GM12874 (cell line): ENCODE measurements at regions not wholly inside any gene's neighbourhood (a gene's known extent, or its start where the extent isn't known, plus 50 kb on each side); places are given as distances from the start of the nearest gene placed in this dataset.

Experiments used
- CTCF ChIP-seq: IDR thresholded peaks from 2 replicates; pipeline ENCODE4 v1.5.1; 2011; ENCODE audit warnings: low read depth, mild to moderate bottlenecking, control low read depth, low read length, moderate library complexity; ENCODE audit not compliant: insufficient read depth

DNA sequence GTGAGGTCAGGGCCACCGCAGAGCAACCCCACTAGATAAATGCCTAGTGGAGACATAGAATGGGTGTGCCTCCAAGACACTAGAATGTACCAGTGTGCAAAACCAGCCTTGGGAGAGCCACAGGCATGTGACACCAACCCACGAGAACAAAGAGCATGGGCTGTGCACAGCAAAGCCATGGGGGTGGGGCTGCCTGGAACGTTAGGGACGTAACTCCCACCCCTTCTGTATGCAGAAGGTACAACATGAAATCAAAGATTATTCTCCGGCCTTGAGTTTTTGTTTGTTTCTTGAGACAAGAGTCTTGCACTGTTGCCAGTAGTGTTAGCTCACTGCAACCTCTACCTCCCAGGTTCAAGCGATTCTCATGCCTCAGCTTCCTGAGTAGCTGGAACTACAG lies 99.5 kb downstream of the MID1IP1 start:
- TF ChIP-seq CTCF: no peak

- TF ChIP-seq CTCF: no peak
Measured at GRCh38 chrX:38902972-38903492, 101.8 kb downstream of the MID1IP1 start.

GRCh38 chrX:38916801-38917200 lies 115.5 kb downstream of the MID1IP1 start:
- TF ChIP-seq CTCF: no peak

GRCh38 chrX:38917954-38918353 lies 116.7 kb downstream of the MID1IP1 start:
- TF ChIP-seq CTCF: no peak

GRCh38 chrX:38919202-38919601 lies 117.9 kb downstream of the MID1IP1 start:
- TF ChIP-seq CTCF: no peak

DNA sequence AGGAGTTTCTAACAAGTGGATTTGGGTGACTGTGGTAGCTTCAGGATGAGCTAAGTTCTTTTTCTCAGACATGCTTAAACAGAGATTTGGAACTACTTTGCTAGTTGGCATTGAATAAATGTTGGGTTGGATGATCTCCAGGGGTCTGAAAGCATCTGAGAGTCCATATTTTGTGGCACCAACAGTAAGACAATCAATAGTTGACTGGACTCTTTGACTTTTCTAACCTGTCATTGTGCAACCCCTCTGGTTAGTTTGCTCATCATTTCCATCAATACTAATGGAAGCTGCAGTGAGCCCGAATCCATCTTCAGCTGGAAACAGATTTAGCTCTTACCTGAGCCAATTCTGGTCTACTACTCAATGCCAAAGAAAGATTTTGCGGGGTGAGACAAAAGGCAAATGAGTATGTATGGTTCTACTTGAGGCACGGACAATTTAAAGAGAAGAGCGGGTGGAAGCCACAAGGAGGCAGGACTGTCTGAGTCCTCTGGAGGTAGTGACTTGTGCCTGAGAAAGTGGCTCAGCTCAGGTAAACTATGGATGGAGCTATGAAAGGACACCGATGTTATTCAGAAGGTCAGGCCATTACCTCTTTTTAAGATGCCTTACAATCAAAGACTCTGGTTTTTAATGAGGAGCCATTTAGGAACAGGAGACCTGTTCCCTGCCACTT lies 118.7 kb downstream of the MID1IP1 start:
- TF ChIP-seq CTCF: no peak

- no peak for TF ChIP-seq CTCF
Measured at GRCh38 chrX:38923451-38923969, 122.3 kb downstream of the MID1IP1 start.
